PC-3 (cell line): ENCODE measurements at regions not wholly inside any gene's neighbourhood (a gene's known extent, or its start where the extent isn't known, plus 50 kb on each side); places are given as distances from the start of the nearest gene placed in this dataset.

ENCODE experiments used
- EZH2 ChIP-seq: fragments of 300-600 bp; sonication (generic); IDR thresholded peaks from one replicate; pipeline ENCODE4 v1.6.1; 2017; ENCODE audit warnings: antibody characterized with exemption, mild to moderate bottlenecking, low read length; ENCODE audit not compliant: unreplicated experiment
- EZH2phosphoT487 ChIP-seq: fragments of 300-600 bp; sonication (generic); IDR thresholded peaks from 2 replicates; pipeline ENCODE4 v1.6.1; 2018; ENCODE audit warnings: mild to moderate bottlenecking, antibody characterized with exemption, low read length, borderline replicate concordance
- TF ChIP-seq, protein P1 (sequence below): fragments of 300-600 bp; sonication (generic); conservative IDR thresholded peaks from 2 replicates; pipeline ENCODE4 v1.5.1; 2017; ENCODE audit warnings: antibody characterized with exemption, low read depth, mild to moderate bottlenecking, low read length

- TF ChIP-seq, protein P1, sequence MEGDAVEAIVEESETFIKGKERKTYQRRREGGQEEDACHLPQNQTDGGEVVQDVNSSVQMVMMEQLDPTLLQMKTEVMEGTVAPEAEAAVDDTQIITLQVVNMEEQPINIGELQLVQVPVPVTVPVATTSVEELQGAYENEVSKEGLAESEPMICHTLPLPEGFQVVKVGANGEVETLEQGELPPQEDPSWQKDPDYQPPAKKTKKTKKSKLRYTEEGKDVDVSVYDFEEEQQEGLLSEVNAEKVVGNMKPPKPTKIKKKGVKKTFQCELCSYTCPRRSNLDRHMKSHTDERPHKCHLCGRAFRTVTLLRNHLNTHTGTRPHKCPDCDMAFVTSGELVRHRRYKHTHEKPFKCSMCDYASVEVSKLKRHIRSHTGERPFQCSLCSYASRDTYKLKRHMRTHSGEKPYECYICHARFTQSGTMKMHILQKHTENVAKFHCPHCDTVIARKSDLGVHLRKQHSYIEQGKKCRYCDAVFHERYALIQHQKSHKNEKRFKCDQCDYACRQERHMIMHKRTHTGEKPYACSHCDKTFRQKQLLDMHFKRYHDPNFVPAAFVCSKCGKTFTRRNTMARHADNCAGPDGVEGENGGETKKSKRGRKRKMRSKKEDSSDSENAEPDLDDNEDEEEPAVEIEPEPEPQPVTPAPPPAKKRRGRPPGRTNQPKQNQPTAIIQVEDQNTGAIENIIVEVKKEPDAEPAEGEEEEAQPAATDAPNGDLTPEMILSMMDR, result no peak
- TF ChIP-seq EZH2phosphoT487, result no peak
- TF ChIP-seq EZH2, result no peak
Observed at GRCh38 chr9:29393064-29393463, 1819.8 kb upstream of the C9orf72 start.
